ENCODE measurements at regions not wholly inside any gene's neighbourhood (a gene's known extent, or its start where the extent isn't known, plus 50 kb on each side); places are given as distances from the start of the nearest gene placed in this dataset.

DNA sequence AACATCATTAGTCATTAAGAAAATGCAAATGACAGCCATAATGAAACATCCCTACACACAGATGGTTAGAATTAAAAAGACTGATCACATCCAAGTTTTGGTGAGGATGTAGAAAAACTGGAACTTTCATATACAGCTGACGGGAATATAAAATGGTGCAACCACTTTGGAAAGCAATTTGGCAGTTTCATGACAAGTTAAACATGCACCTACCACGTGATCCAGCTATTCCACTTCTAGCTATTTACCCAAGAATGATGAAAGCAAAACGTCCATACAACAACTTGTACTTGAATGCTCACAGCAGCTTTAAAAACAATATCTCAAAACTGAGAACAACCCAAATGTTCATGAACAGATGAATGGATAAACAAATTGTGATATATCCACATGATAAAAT is 77.9 kb upstream of the AVPR1A start:
- DNase-seq (ENCODE audit: low spot score): no peak

DNA sequence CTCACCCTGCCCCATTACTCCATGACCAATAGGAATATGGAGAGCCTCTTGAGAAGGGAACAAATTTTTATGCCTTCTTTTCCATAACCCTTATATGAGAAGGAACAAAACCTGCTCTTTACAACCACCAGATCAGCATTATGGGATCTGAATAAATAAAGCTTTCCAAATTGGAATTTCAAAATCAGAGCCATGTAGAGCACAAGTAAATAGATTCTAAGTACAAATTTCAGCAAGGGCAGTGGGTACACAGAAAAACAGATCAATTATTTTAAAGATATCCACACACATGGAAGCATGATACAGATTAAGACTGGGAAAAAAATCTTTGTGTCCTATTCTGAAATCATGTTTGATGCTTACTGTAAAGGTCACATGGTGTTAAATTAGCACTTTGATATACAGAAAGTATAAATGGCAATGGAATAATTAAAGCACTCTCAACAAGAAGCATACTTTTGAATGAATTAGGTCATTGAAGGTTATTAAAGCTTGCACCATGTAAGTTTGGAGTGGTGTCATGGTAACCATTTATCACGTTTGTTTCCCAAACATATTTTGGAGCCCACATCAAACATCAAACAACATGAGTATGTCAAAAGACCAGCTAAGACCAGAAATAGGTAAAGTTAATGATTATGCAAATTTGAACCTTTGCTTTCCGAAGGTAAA is 75.9 kb upstream of the AVPR1A start:
- no peak for DNase-seq (ENCODE audit: low spot score)

DNA sequence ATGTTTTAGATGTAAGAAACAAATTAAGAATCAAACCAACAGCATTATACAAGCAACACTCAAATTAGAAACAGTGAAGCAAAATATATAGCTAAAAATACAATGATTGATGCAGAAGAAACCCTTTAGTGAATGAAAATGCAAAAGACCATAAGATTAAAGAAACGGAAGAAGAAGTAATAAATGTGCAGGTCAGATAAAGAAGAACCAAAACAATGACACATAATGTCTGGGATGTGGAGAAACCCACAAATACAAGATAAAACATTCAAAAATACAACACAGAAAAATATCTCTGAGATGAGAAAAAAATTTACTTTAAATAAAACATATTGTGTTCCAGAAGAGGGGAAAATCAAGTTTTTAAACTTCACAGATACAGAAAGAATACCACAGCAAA is 73.4 kb upstream of the AVPR1A start:
- DNase-seq (ENCODE audit: low spot score): no peak

DNA sequence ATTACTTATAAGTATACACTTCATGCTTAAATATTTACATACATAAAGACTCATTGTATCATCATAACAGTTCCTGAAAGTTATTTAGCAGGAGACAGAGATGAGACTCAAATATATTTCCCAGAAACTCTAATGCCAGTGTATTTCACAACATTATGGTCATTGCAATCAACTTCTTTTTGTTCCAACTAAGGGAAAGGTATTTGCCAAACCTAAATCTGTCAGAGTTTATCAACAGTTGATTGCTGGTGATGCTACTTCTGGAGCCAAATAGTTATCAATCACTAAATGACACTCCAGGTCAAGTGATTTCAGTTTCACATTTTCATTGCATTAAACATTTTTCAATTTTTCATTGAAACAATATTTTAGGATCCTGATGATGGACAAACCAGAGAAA is 72.1 kb upstream of the AVPR1A start:
- DNase-seq (ENCODE audit: low spot score): no peak

DNA sequence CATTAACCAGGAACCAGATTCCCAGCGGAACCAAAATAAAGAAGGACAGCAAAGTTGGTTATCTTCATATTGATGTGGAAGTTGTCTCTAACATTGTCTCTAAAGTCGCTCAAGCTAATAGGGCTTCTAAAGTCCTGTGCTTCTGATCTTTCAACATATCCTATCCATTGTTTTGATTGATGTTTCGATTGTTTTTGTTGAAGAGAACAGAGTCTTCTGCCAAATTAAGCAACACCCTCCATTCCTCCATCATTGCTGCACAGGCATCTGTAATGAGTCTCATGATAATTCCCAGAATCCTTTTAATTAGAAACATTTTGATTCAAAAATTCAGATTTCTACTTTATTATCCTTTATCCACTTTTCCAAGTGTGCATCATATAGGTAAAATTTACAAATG is 71.6 kb upstream of the AVPR1A start:
- no peak for DNase-seq (ENCODE audit: low spot score)

DNA sequence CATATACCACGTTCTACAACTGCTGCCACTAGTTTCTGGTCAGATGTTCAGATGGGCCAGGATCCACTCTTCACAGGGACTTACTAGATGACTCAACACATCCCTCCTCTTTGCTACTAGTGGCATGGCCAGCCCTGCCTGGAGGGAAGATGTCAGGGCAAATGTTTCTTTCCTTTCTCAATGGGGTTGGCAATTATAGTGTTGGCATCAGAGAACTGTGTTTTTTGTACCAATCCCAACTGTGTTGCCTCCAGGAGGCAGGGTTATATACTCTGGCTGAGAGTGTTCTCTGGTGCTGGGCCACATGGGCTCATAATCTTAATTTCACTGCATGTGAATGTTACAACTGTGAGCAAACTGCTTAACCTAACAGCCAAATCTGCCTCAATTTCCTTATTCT is 69.9 kb upstream of the AVPR1A start:
- no peak for DNase-seq (ENCODE audit: low spot score)

DNA sequence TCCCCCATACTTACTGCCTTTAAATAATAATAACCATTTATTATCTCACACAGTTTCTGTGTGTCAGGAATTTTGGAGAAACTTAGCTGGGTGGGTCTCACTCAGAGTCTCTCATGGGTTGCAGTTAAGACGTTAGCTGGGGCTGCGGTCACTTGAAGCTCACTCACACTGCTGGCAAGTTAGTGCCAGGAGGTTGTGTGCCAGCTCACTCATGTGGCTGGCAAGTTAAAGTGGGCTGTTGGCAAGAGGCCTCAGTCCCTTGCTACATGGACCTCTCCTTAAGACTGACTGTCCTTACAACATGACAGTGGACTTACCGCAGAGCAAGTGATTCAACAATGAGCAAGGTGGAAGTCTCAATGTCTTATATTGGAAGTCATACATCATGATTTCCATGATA is 61.3 kb upstream of the AVPR1A start:
- no peak for DNase-seq (ENCODE audit: low spot score)

DNA sequence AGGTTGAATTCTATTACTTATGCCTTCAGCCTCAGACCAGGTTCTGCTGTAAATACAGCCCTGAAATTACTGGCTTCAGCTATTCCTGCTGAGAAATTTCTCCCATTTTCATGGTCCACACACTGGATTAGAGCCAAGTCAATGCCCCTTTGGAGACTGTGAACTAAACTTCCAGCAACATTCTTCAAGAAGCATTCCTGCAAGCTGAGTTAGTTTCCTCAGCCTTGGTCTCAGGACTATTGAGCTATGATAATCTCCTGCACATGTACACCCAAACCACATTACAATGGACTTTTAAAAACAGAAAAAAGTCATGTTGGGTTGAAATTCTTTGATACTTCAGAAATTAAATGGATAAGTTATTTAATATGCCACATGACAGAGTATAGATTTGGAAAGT is 58.0 kb upstream of the AVPR1A start:
- DNase-seq (ENCODE audit: low spot score): no peak

DNA sequence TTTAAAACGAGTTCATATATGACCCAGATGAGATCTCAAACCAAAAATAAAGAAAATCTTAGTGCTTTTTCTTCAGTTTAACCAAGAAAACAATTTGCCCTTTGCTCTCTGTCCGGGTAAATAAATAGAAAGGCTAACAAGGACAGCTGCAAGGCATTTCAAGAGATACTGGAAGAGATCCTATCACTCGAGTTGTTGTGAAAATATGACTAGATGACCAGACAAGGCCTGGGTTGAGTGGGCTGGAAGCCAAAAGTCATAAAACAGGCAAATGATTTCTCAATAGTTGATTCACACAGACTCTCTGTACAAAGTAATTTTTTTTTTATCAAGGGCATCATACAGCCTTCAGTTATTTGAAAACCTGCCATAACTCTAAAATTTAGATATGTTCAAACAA is 55.9 kb upstream of the AVPR1A start:
- DNase-seq (ENCODE audit: low spot score): peak; percentile 1

DNA sequence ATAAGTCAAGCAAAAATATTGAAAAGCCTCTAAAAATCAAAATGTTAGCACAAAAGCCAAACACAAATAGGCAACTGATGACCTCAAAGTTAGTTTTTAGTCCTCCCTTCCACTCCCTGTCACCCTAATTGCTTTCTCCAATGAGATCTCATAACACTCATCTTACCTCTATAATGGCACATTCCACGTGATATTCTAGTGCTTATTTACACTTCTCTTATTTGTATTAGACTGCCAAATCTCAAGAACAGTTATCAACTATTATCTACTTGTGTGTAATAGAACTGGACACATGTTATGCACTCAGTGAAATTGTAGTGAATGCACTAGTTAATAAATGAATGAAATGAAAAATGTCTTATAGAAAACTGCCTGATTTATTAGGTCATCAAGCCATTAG is 55.5 kb upstream of the AVPR1A start:
- no peak for DNase-seq (ENCODE audit: low spot score)
